CD4-positive, alpha-beta T cell treated with Interleukin-12 subunit alpha and Interleukin-12 subunit beta, for 1 hour (primary cell): ENCODE measurements at regions not wholly inside any gene's neighbourhood (a gene's known extent, or its start where the extent isn't known, plus 50 kb on each side); places are given as distances from the start of the nearest gene placed in this dataset.

Source experiments
- DNase-seq: peaks from one replicate; pipeline ENCODE4 v3.0.0-alpha.2; 2020

GRCh38 chr6:6920114-6920986 is 187.4 kb upstream of the RREB1 start:
- DNase-seq = no peak

GRCh38 chr6:6920987-6921313 is 186.8 kb upstream of the RREB1 start:
- DNase-seq = no peak

- DNase-seq = no peak
Observed at GRCh38 chr6:6922166-6922565, 185.6 kb upstream of the RREB1 start.

GRCh38 chr6:6923605-6924004 is 184.2 kb upstream of the RREB1 start:
- no peak for DNase-seq

- DNase-seq = no peak
Observed at GRCh38 chr6:6924708-6925107, 183.1 kb upstream of the RREB1 start.

GRCh38 chr6:6925391-6926164 is 182.2 kb upstream of the RREB1 start:
- no peak for DNase-seq

GRCh38 chr6:6926856-6927255 is 180.9 kb upstream of the RREB1 start:
- DNase-seq = no peak

- no peak for DNase-seq
Observed at GRCh38 chr6:6927521-6928361, 180.0 kb upstream of the RREB1 start.

- DNase-seq = no peak
Observed at GRCh38 chr6:6930223-6930880, 177.4 kb upstream of the RREB1 start.

- DNase-seq = no peak
Observed at GRCh38 chr6:6931071-6932025, 176.4 kb upstream of the RREB1 start.

GRCh38 chr6:6932341-6932740 is 175.4 kb upstream of the RREB1 start:
- no peak for DNase-seq

GRCh38 chr6:6932968-6933367 is 174.8 kb upstream of the RREB1 start:
- no peak for DNase-seq

- DNase-seq = no peak
Observed at GRCh38 chr6:6940031-6941025, 167.4 kb upstream of the RREB1 start.

GRCh38 chr6:6941201-6941600 is 166.6 kb upstream of the RREB1 start:
- no peak for DNase-seq

GRCh38 chr6:6942091-6942490 is 165.7 kb upstream of the RREB1 start:
- DNase-seq = no peak

GRCh38 chr6:6942831-6943230 is 164.9 kb upstream of the RREB1 start:
- no peak for DNase-seq

GRCh38 chr6:6943421-6943820 is 164.3 kb upstream of the RREB1 start:
- no peak for DNase-seq

GRCh38 chr6:6946206-6947155 is 161.3 kb upstream of the RREB1 start:
- DNase-seq = no peak
